HEK293T (cell line): ENCODE measurements at regions not wholly inside any gene's neighbourhood (a gene's known extent, or its start where the extent isn't known, plus 50 kb on each side); places are given as distances from the start of the nearest gene placed in this dataset.

Source experiments
- CTCF ChIA-PET: fragments of 350-600 bp; formaldehyde crosslinking; extraction: SDS; loops from one replicate; lab custom pipeline; 2021; ENCODE audit warnings: antibody characterized with exemption, inconsistent platforms; lab: Yijun Ruan, JAX
- POLR2A ChIA-PET: fragments of 350-600 bp; formaldehyde crosslinking; extraction: SDS; loops from one replicate; lab custom pipeline; 2020; ENCODE audit warnings: antibody characterized with exemption, inconsistent platforms; lab: Yijun Ruan, JAX
- DNase-seq: peaks from one replicate; pipeline ENCODE4 v3.0.0; 2012; ENCODE audit warnings: mixed read lengths; ENCODE audit errors: extremely low spot score
- ARNT ChIP-seq: fragments of 450-650 bp; IDR thresholded peaks from 2 replicates; pipeline ENCODE4 v1.6.1; 2017; ENCODE audit warnings: mild to moderate bottlenecking
- BHLHE40 ChIP-seq: fragments of 450-650 bp; IDR thresholded peaks from 2 replicates; pipeline ENCODE4 v1.6.1; 2016; ENCODE audit warnings: mild to moderate bottlenecking, moderate library complexity, borderline replicate concordance
- CTBP1 ChIP-seq: fragments of 450-650 bp; IDR thresholded peaks from 2 replicates; pipeline ENCODE4 v1.6.1; 2016; ENCODE audit warnings: borderline replicate concordance
- ELF4 ChIP-seq: fragments of 450-650 bp; IDR thresholded peaks from 2 replicates; pipeline ENCODE4 v1.6.1; 2017; ENCODE audit warnings: antibody characterized with exemption
- FOXA1 ChIP-seq: fragments of 450-650 bp; IDR thresholded peaks from 2 replicates; pipeline ENCODE4 v1.6.1; 2016; ENCODE audit warnings: mild to moderate bottlenecking
- FOXK2 ChIP-seq: fragments of 450-650 bp; IDR thresholded peaks from 2 replicates; pipeline ENCODE4 v1.6.1; 2016; ENCODE audit warnings: mild to moderate bottlenecking
- FOXM1 ChIP-seq: fragments of 450-650 bp; IDR thresholded peaks from 2 replicates; pipeline ENCODE4 v1.6.1; 2017; ENCODE audit warnings: mild to moderate bottlenecking, borderline replicate concordance
- HDGF ChIP-seq: fragments of 450-650 bp; IDR thresholded peaks from 2 replicates; pipeline ENCODE4 v1.6.1; 2017; ENCODE audit warnings: antibody characterized with exemption, borderline replicate concordance
- L3MBTL2 ChIP-seq: fragments of 450-650 bp; conservative IDR thresholded peaks from 2 replicates; pipeline ENCODE4 v1.6.1; 2016; ENCODE audit warnings: mild to moderate bottlenecking
- LEF1 ChIP-seq: fragments of 450-650 bp; IDR thresholded peaks from 2 replicates; pipeline ENCODE4 v1.6.1; 2017; ENCODE audit warnings: mild to moderate bottlenecking, borderline replicate concordance
- NFRKB ChIP-seq: fragments of 450-650 bp; IDR thresholded peaks from 2 replicates; pipeline ENCODE4 v1.6.1; 2016; ENCODE audit warnings: mild to moderate bottlenecking, moderate library complexity
- SP1 ChIP-seq: fragments of 450-650 bp; IDR thresholded peaks from 2 replicates; pipeline ENCODE4 v1.6.1; 2017
- SUZ12 ChIP-seq: fragments of 450-650 bp; IDR thresholded peaks from 2 replicates; pipeline ENCODE4 v1.6.1; 2016; ENCODE audit warnings: mild to moderate bottlenecking
- TARDBP ChIP-seq: fragments of 450-650 bp; IDR thresholded peaks from 2 replicates; pipeline ENCODE4 v1.6.1; 2016
- ZNF384 ChIP-seq: fragments of 450-650 bp; IDR thresholded peaks from 2 replicates; pipeline ENCODE4 v1.6.1; 2016
- TF ChIP-seq, protein P1 (sequence below): fragments of 450-650 bp; IDR thresholded peaks from 2 replicates; pipeline ENCODE4 v1.6.1; 2016

DNA sequence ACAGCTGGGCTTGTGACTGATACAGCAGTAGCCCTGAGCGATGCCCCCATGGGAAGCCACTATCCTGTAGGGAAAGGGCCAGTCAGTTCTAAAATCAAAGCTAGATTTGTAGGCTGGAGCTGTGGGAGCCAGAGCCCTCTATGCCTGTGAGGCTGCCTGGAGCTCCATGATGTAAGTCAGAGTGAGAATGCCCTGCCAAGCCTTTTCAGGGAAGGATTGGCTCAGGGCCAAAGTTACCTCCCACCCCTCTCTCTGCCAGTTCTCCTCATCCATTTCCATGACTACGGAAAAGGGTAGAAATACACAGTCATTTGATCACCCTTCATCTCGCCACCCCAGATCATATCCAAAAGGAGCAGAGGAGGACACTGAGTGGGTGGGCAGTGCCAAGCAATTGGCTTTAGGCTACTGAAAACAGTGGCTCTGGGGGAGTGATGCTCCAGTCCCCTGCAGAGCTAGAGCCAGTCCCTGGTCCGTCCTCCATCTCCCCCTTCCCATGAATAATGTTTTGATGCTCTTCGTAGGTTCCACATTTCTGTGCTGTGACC, 59.5 kb upstream of the KCNA3 start:
- DNase-seq, result no peak
- CTCF ChIA-PET, result interaction anchor here (1.4 kb wide), 1 partner anchor 31 kb away, joined by 4 read pairs; no protein-coding TSS in a partner anchor
- TF ChIP-seq FOXM1, result no peak
- TF ChIP-seq LEF1, result no peak
- TF ChIP-seq, protein P1, sequence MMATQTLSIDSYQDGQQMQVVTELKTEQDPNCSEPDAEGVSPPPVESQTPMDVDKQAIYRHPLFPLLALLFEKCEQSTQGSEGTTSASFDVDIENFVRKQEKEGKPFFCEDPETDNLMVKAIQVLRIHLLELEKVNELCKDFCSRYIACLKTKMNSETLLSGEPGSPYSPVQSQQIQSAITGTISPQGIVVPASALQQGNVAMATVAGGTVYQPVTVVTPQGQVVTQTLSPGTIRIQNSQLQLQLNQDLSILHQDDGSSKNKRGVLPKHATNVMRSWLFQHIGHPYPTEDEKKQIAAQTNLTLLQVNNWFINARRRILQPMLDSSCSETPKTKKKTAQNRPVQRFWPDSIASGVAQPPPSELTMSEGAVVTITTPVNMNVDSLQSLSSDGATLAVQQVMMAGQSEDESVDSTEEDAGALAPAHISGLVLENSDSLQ, result no peak
- TF ChIP-seq ZNF384, result no peak
- POLR2A ChIA-PET, result no interaction called here

GRCh38 chr1:110731529-110731928, 56.8 kb upstream of the KCNA3 start:
- ChIA-PET CTCF (no interaction called here), POLR2A (no interaction called here)
- DNase-seq, result no peak
- no peak for TF ChIP-seq ARNT
- no peak for TF ChIP-seq HDGF
- no peak for TF ChIP-seq ELF4
- no peak for TF ChIP-seq TARDBP
- TF ChIP-seq FOXA1, result no peak
- TF ChIP-seq, protein P1, result no peak
- TF ChIP-seq SP1, result no peak
- no peak for TF ChIP-seq FOXK2
- no peak for TF ChIP-seq LEF1
- no peak for TF ChIP-seq FOXM1
- TF ChIP-seq ZNF384, result no peak
- TF ChIP-seq BHLHE40, result no peak
- TF ChIP-seq SUZ12, result no peak
- no peak for TF ChIP-seq CTBP1
- TF ChIP-seq NFRKB, result no peak
- no peak for TF ChIP-seq L3MBTL2

GRCh38 chr1:110728388-110729001, 53.8 kb upstream of the KCNA3 start:
- ChIA-PET CTCF (no interaction called here), POLR2A (no interaction called here)
- no peak for DNase-seq
- TF ChIP-seq ARNT (no peak), TARDBP (no peak), BHLHE40 (no peak), ZNF384 (no peak), ELF4 (no peak), SP1 (no peak), FOXA1 (no peak), L3MBTL2 (no peak), SUZ12 (no peak), FOXK2 (no peak)
- TF ChIP-seq, protein P1, result no peak

DNA sequence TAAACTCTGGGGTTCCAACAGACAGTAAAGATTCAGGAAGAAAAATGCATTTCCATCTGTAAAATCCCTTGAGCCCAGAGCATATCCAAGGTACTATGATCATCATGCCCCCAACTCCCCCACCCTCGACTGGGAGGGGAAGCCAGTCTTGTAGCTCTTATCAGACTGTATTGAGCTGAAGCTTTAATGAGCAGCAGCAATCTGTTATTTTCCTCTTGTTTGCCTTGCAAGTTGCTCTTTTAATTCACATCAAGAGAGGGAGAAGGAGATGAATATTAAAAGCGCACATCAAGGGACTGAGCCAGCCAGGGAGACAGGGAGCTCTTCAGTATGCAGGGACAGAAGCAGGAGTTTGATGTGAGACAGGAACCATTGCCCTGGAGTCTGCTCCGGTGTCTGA, 52.5 kb upstream of the KCNA3 start:
- DNase-seq, result no peak
- CTCF ChIA-PET, result interaction anchor here (0.6 to 1.2 kb wide), 2 partner anchors 11 to 40 kb away, joined by 3 to 4 read pairs; no protein-coding TSS in a partner anchor
- POLR2A ChIA-PET, result no interaction called here
- TF ChIP-seq L3MBTL2 (no peak), FOXK2 (no peak), CTBP1 (no peak), ZNF384 (no peak), HDGF (no peak), FOXA1 (no peak), SUZ12 (no peak), FOXM1 (no peak), SP1 (no peak), TARDBP (no peak), ARNT (no peak), ELF4 (no peak), BHLHE40 (no peak), LEF1 (no peak), NFRKB (no peak)
- TF ChIP-seq, protein P1, result no peak

GRCh38 chr1:110726755-110727154, 52.0 kb upstream of the KCNA3 start:
- TF ChIP-seq HDGF (no peak), NFRKB (no peak), SUZ12 (no peak), FOXA1 (no peak), ZNF384 (no peak), LEF1 (no peak), BHLHE40 (no peak)
- POLR2A ChIA-PET, result no interaction called here
- CTCF ChIA-PET, result interaction anchor here (0.6 to 1.2 kb wide), 2 partner anchors 11 to 41 kb away, joined by 3 to 4 read pairs; no protein-coding TSS in a partner anchor
- DNase-seq, result no peak
